OCI-LY3 (cell line): ENCODE measurements at regions not wholly inside any gene's neighbourhood (a gene's known extent, or its start where the extent isn't known, plus 50 kb on each side); places are given as distances from the start of the nearest gene placed in this dataset.

Experiments used
- EZH2phosphoT487 ChIP-seq: fragments of 200-600 bp; shearing (Covaris generic); IDR thresholded peaks from 2 replicates; pipeline ENCODE4 v1.6.1; 2018; ENCODE audit warnings: antibody characterized with exemption, mixed run types, low read depth
- TF ChIP-seq, protein P1 (sequence below): fragments of 200-600, 300-600 bp; sonication (generic); IDR thresholded peaks from 2 replicates; pipeline ENCODE4 v1.5.1; 2014; ENCODE audit warnings: antibody characterized with exemption, low read length, low read depth

DNA sequence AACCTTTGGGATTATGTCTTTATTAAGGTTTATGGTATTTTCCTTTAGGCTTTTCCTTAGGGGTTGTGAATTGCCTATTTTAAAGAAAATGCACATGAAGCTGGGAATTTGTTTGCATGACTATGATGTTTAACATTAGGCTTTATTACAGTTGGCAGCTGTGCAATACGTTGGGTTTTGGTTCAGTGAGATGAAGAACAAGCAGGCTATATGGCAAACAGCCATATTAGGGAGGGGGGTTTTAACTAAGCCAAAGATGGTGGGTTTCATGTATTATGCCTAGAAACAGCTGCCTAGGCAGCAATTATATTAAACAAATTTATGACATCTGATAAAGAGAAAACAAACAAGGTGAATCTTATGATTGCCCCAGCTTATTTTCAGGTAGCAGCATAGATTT lies 880.8 kb downstream of the FAM181B start:
- TF ChIP-seq, protein P1, sequence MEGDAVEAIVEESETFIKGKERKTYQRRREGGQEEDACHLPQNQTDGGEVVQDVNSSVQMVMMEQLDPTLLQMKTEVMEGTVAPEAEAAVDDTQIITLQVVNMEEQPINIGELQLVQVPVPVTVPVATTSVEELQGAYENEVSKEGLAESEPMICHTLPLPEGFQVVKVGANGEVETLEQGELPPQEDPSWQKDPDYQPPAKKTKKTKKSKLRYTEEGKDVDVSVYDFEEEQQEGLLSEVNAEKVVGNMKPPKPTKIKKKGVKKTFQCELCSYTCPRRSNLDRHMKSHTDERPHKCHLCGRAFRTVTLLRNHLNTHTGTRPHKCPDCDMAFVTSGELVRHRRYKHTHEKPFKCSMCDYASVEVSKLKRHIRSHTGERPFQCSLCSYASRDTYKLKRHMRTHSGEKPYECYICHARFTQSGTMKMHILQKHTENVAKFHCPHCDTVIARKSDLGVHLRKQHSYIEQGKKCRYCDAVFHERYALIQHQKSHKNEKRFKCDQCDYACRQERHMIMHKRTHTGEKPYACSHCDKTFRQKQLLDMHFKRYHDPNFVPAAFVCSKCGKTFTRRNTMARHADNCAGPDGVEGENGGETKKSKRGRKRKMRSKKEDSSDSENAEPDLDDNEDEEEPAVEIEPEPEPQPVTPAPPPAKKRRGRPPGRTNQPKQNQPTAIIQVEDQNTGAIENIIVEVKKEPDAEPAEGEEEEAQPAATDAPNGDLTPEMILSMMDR: no peak
- no peak for TF ChIP-seq EZH2phosphoT487
